ENCODE measurements at regions not wholly inside any gene's neighbourhood (a gene's known extent, or its start where the extent isn't known, plus 50 kb on each side); places are given as distances from the start of the nearest gene placed in this dataset.
"Not testable (repeated sequence)": the region's sequence is repeated elsewhere in the genome, so short reads cannot be mapped to it uniquely, and the experiment has no call there.

GRCh38 chr3:8421267-8421666 is 80.4 kb upstream of the LMCD1 start:
- no peak for DNase-seq (ENCODE audit: low read depth)

GRCh38 chr3:8421711-8422110 is 79.9 kb upstream of the LMCD1 start:
- DNase-seq (ENCODE audit: low read depth) = no peak

- peak; percentile 11 for DNase-seq (ENCODE audit: low read depth)
Observed at GRCh38 chr3:8423307-8423706, 78.3 kb upstream of the LMCD1 start.

GRCh38 chr3:8424281-8424680 is 77.3 kb upstream of the LMCD1 start:
- DNase-seq (ENCODE audit: low read depth) = no peak

- no peak for DNase-seq (ENCODE audit: low read depth)
Observed at GRCh38 chr3:8436661-8437287, 64.8 kb upstream of the LMCD1 start.

GRCh38 chr3:8438507-8439079 is 63.0 kb upstream of the LMCD1 start:
- DNase-seq (ENCODE audit: low read depth) = no peak

- DNase-seq (ENCODE audit: low read depth) = not testable (repeated sequence)
Observed at GRCh38 chr3:8440142-8440541, 61.5 kb upstream of the LMCD1 start.

GRCh38 chr3:8441969-8442559 is 59.6 kb upstream of the LMCD1 start:
- peak; percentile 70 for DNase-seq (ENCODE audit: low read depth)

GRCh38 chr3:8442993-8443650 is 58.5 kb upstream of the LMCD1 start:
- no peak for DNase-seq (ENCODE audit: low read depth)

GRCh38 chr3:8443829-8444791 is 57.5 kb upstream of the LMCD1 start:
- DNase-seq (ENCODE audit: low read depth) = peak; percentile 98

- no peak for DNase-seq (ENCODE audit: low read depth)
Observed at GRCh38 chr3:8444883-8445282, 56.7 kb upstream of the LMCD1 start.

GRCh38 chr3:8445861-8446260 is 55.8 kb upstream of the LMCD1 start:
- DNase-seq (ENCODE audit: low read depth) = peak; percentile 89

- no peak for DNase-seq (ENCODE audit: low read depth)
Observed at GRCh38 chr3:8446845-8447244, 54.8 kb upstream of the LMCD1 start.

GRCh38 chr3:8450618-8451017 is 51.0 kb upstream of the LMCD1 start:
- DNase-seq (ENCODE audit: low read depth) = peak; percentile 18

- DNase-seq (ENCODE audit: low read depth) = peak; percentile 18
Observed at GRCh38 chr3:8451696-8452095, 49.9 kb upstream of the LMCD1 start.

Measured in M059J (cell line).